Motor neuron (in vitro differentiated cells): ENCODE measurements at regions not wholly inside any gene's neighbourhood (a gene's known extent, or its start where the extent isn't known, plus 50 kb on each side); places are given as distances from the start of the nearest gene placed in this dataset.
A peak's percentile ranks its signal among the peaks of the same experiment; 100 is the strongest.
"Not testable (repeated sequence)": the region's sequence is repeated elsewhere in the genome, so short reads cannot be mapped to it uniquely, and the experiment has no call there.

Source experiments
- ATAC-seq, 8 experiments: fragments of 200-7000 bp; cut with Tn5 transposase; replicated peaks in 6 of 8; 2 replicates each; pipeline ENCODE4 v1.8.0; 2021; ENCODE audit warnings: mild to moderate bottlenecking in 8 of 8, moderate library complexity in 8 of 8
- H3K27ac ChIP-seq, 2 donors: fragments of 250-450 bp; sonication (Bioruptor Pico); 2 replicates each; pipeline ENCODE4 v1.9.0; 2021; ENCODE audit warnings: antibody characterized with exemption in 2 of 2, mild to moderate bottlenecking in 2 of 2, moderate library complexity in 1 of 2
- H3K4me1 ChIP-seq, 2 donors: fragments of 250-450 bp; sonication (Bioruptor Pico); replicated peaks in 1 of 2; 2 replicates each; pipeline ENCODE4 v1.6.1; 2021; ENCODE audit warnings: antibody characterized with exemption in 2 of 2, mild to moderate bottlenecking in 2 of 2, moderate library complexity in 1 of 2
- H3K4me3 ChIP-seq, 5 donors: fragments of 250-450 bp; sonication (Bioruptor Pico); 2 replicates each; pipeline ENCODE4 v1.9.0; 2021; ENCODE audit warnings: antibody characterized with exemption in 5 of 5, mild to moderate bottlenecking in 5 of 5, moderate library complexity in 4 of 5
- WGBS, 10 experiments: fragments of 450-650 bp; shearing (Covaris generic); methylation state at CpG; one replicate each; pipeline ENCODE4 v1.0.0; 2022; 5-methylcytosine and 5-hydroxymethylcytosine counted together
- in situ Hi-C, 9 experiments: fragments of 400-800 bp; cut with MboI; loops; one replicate each; pipeline ENCODE4 v1.15.0; 2021; ENCODE audit warnings: low sequenced_read_pairs in 9 of 9, low pct_unique_long_range_greater_than_20kb in 2 of 9; ENCODE audit not compliant: unreplicated experiment in 9 of 9

GRCh38 chr4:81715357-81715756 is 243.7 kb upstream of the RASGEF1B start:
- WGBS, 10 experiments = 25 to 40% (median 31%) methylated on average over 1 to 4 of the region's 8 CpGs; no CpG with 5 or more reads in 7 of the 10 experiments
- H3K27ac ChIP-seq, H3K4me3 ChIP-seq, in situ Hi-C loops: not testable (repeated sequence)
- H3K4me1 ChIP-seq = peaks cover 7 to 15% of the 10 kb centered on the region in 2 donors
- peak in 6 of 8 experiments; percentile 23 to 79 (median 70) for ATAC-seq

GRCh38 chr4:81714291-81714690 is 242.6 kb upstream of the RASGEF1B start:
- no peak overlapping the region for H3K27ac ChIP-seq
- in situ Hi-C loops = no loop called here
- no peak overlapping the region for H3K4me3 ChIP-seq
- WGBS, 10 experiments = 17 to 100% (median 86%) methylated on average over 1 to 4 of the region's 4 CpGs; no CpG with 5 or more reads in 1 of the 10 experiments
- peaks cover 7 to 15% of the 10 kb centered on the region in 2 donors for H3K4me1 ChIP-seq
- no peak for ATAC-seq

- ATAC-seq = no peak
- no peak overlapping the region for H3K4me3 ChIP-seq
- peaks cover 7 to 15% of the 10 kb centered on the region in 2 donors for H3K4me1 ChIP-seq
- no peak overlapping the region for H3K27ac ChIP-seq
- WGBS, 10 experiments = 22 to 100% (median 89%) methylated on average over 1 to 2 of the region's 2 CpGs; no CpG with 5 or more reads in 4 of the 10 experiments
- in situ Hi-C loops = no loop called here
Measured at GRCh38 chr4:81712714-81713113, 241.0 kb upstream of the RASGEF1B start.

- peaks cover 8 to 25% of the 10 kb centered on the region in 2 donors for H3K4me1 ChIP-seq
- no peak for ATAC-seq
- no peak overlapping the region for H3K4me3 ChIP-seq
- 0 to 100% (median 83%) methylated on average over 1 to 2 of the region's 2 CpGs; no CpG with 5 or more reads in 1 of the 10 experiments for WGBS, 10 experiments
- H3K27ac ChIP-seq = no peak overlapping the region
- in situ Hi-C loops = no loop called here
Measured at GRCh38 chr4:81704461-81704860, 232.8 kb upstream of the RASGEF1B start.

- 10 to 87% (median 46%) methylated on average over 1 to 4 of the region's 4 CpGs; no CpG with 5 or more reads in 3 of the 10 experiments for WGBS, 10 experiments
- no peak overlapping the region for H3K4me3 ChIP-seq
- ATAC-seq = no peak
- in situ Hi-C loops = no loop called here
- peaks cover 26 to 40% of the 10 kb centered on the region in 2 donors for H3K4me1 ChIP-seq
- peak overlapping the region in 1 of 2 donors; percentile 75 for H3K27ac ChIP-seq
Measured at GRCh38 chr4:81700189-81700588, 228.5 kb upstream of the RASGEF1B start.

- 0 to 69% (median 34%) methylated on average over 1 to 5 of the region's 6 CpGs; no CpG with 5 or more reads in 3 of the 10 experiments for WGBS, 10 experiments
- in situ Hi-C loops = no loop called here
- H3K27ac ChIP-seq = peak overlapping the region; percentile 64 to 75
- peak in 5 of 8 experiments; percentile 89 to 99 (median 97) for ATAC-seq
- H3K4me1 ChIP-seq = peaks cover 26 to 40% of the 10 kb centered on the region in 2 donors
- H3K4me3 ChIP-seq = no peak overlapping the region
Measured at GRCh38 chr4:81698538-81699296, 227.0 kb upstream of the RASGEF1B start.

- Histone ChIP-seq H3K4me1 (peaks cover 14 to 17% of the 10 kb centered on the region in 2 donors), H3K27ac (no peak overlapping the region), H3K4me3 (no peak overlapping the region)
- in situ Hi-C loops = no loop called here
- no peak for ATAC-seq
- WGBS, 10 experiments = 33 to 100% (median 89%) methylated on average over 1 to 5 of the region's 5 CpGs
Measured at GRCh38 chr4:81694176-81694913, 222.6 kb upstream of the RASGEF1B start.

GRCh38 chr4:81690871-81691270 is 219.2 kb upstream of the RASGEF1B start:
- no peak for ATAC-seq
- no peak overlapping the region for H3K4me3 ChIP-seq
- WGBS, 10 experiments = 69 to 100% (median 83%) methylated on average over 1 to 2 of the region's 2 CpGs; no CpG with 5 or more reads in 3 of the 10 experiments
- in situ Hi-C loops = no loop called here
- no peak overlapping the region for H3K27ac ChIP-seq
- H3K4me1 ChIP-seq = no peaks in the 10 kb centered on the region

GRCh38 chr4:81688085-81688484 is 216.4 kb upstream of the RASGEF1B start:
- no peaks in the 10 kb centered on the region for H3K4me1 ChIP-seq
- H3K4me3 ChIP-seq = no peak overlapping the region
- in situ Hi-C loops = no loop called here
- H3K27ac ChIP-seq = no peak overlapping the region
- peak in 5 of 8 experiments; percentile 34 to 80 (median 64) for ATAC-seq
- 0 to 80% (median 56%) methylated on average over 1 to 4 of the region's 4 CpGs for WGBS, 10 experiments

GRCh38 chr4:81687471-81687870 is 215.8 kb upstream of the RASGEF1B start:
- H3K4me3 ChIP-seq = no peak overlapping the region
- no peak for ATAC-seq
- in situ Hi-C loops = no loop called here
- no peak overlapping the region for H3K27ac ChIP-seq
- WGBS, 10 experiments = 13 to 100% (median 100%) methylated on average over 1 of the region's 1 CpG; no CpG with 5 or more reads in 7 of the 10 experiments
- no peaks in the 10 kb centered on the region for H3K4me1 ChIP-seq

GRCh38 chr4:81685104-81685503 is 213.4 kb upstream of the RASGEF1B start:
- ATAC-seq = no peak
- WGBS, 10 experiments = 6 to 100% (median 76%) methylated on average over 1 to 2 of the region's 2 CpGs; no CpG with 5 or more reads in 2 of the 10 experiments
- Histone ChIP-seq H3K4me1 (peaks cover 0 to 5% of the 10 kb centered on the region in 2 donors), H3K4me3 (no peak overlapping the region), H3K27ac (no peak overlapping the region)
- in situ Hi-C loops = no loop called here

GRCh38 chr4:81684352-81684751 is 212.6 kb upstream of the RASGEF1B start:
- no peak overlapping the region for H3K27ac ChIP-seq
- peaks cover 0 to 11% of the 10 kb centered on the region in 2 donors for H3K4me1 ChIP-seq
- in situ Hi-C loops = no loop called here
- ATAC-seq = peak in 1 of 8 experiments; percentile 60
- no peak overlapping the region for H3K4me3 ChIP-seq
- 65 to 100% (median 91%) methylated on average over 1 to 4 of the region's 4 CpGs; no CpG with 5 or more reads in 3 of the 10 experiments for WGBS, 10 experiments

GRCh38 chr4:81682492-81682891 is 210.8 kb upstream of the RASGEF1B start:
- WGBS, 10 experiments = 50 to 80% (median 72%) methylated on average over 1 to 6 of the region's 6 CpGs
- Histone ChIP-seq H3K27ac (no peak overlapping the region), H3K4me1 (peaks cover 0 to 11% of the 10 kb centered on the region in 2 donors), H3K4me3 (no peak overlapping the region)
- ATAC-seq = no peak
- in situ Hi-C loops = no loop called here
